ENCODE measurements at regions not wholly inside any gene's neighbourhood (a gene's known extent, or its start where the extent isn't known, plus 50 kb on each side); places are given as distances from the start of the nearest gene placed in this dataset.

DNA sequence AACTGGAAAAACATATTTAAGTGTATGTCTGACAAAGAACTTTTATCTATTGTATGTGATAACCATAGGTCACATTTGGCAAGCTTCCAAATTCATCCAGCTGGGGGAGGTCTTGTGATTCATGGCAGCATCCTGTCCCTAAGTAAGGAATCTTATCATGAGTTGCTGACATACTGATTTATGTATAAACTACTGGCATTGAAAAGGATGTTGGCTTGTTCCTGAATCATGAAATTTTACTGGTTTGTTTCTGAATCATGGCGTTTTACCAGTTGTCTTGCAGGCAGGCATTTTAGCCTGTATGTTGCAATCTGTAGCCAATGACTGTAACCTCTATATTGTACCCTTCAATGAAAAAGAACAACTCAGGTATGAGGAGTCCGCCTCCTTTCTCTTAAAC lies 244.8 kb downstream of the IPO8 start:
- H3K27ac ChIP-seq (ENCODE audit: low read length) = no peak overlapping the region
- no peak for TF ChIP-seq EZH2phosphoT487 (IDR thresholded peaks at IDR 0.05; ENCODE audit: low read depth)
- no peak for TF ChIP-seq CTCF (IDR thresholded peaks at IDR 0.05; ENCODE audit: low read depth, low read length)
- no peak overlapping the region for H3K9ac ChIP-seq (ENCODE audit: low read length)
- no peak overlapping the region for H3K4me2 ChIP-seq (ENCODE audit: low read length)
- H3K9me3 ChIP-seq (ENCODE audit: insufficient read depth, low read length) = no peaks in the 10 kb centered on the region; the same call in 1 of the 2 replicates
- no peaks in the 10 kb centered on the region for H3K36me3 ChIP-seq (replicated peaks; ENCODE audit: low read depth, low read length)
- no peaks in the 10 kb centered on the region for H3K79me2 ChIP-seq (ENCODE audit: low read length)
- H3K4me1 ChIP-seq (ENCODE audit: low read length) = no peaks in the 10 kb centered on the region
- no peaks in the 10 kb centered on the region for H3K27me3 ChIP-seq (ENCODE audit: low read depth, low read length)
- H3K4me3 ChIP-seq (ENCODE audit: low read length) = no peak overlapping the region
- H2AFZ ChIP-seq (ENCODE audit: low read depth, low read length) = no peak overlapping the region
- H4K20me1 ChIP-seq (ENCODE audit: insufficient read depth, low read length) = no peaks in the 10 kb centered on the region

DNA sequence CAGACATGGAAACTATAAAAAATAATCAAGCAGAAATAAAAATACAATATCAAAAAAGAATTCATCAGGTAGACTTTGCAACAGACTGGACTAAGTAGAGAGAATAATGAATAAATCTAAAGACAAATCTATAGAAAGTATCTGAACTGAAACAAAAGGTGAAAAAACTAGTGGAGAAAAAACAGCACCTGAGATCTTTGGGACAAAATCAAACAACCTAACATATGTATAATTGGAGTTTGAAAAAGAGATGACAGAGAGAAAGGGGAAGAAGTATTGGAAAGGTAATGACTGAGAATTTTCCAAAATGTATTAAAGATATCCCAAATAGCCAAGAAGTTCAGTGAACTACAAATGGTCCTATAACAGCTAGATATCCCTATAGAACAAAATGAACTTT lies 245.4 kb downstream of the IPO8 start:
- no peaks in the 10 kb centered on the region; the same call in 1 of the 2 replicates for H3K9me3 ChIP-seq (ENCODE audit: insufficient read depth, low read length)
- H3K9ac ChIP-seq (ENCODE audit: low read length) = no peak overlapping the region
- H3K27ac ChIP-seq (ENCODE audit: low read length) = no peak overlapping the region
- no peaks in the 10 kb centered on the region for H3K4me1 ChIP-seq (ENCODE audit: low read length)
- H3K4me3 ChIP-seq (ENCODE audit: low read length) = no peak overlapping the region
- no peaks in the 10 kb centered on the region for H3K36me3 ChIP-seq (replicated peaks; ENCODE audit: low read depth, low read length)
- H3K27me3 ChIP-seq (ENCODE audit: low read depth, low read length) = no peaks in the 10 kb centered on the region
- no peaks in the 10 kb centered on the region for H3K79me2 ChIP-seq (ENCODE audit: low read length)
- H2AFZ ChIP-seq (ENCODE audit: low read depth, low read length) = no peak overlapping the region
- H4K20me1 ChIP-seq (ENCODE audit: insufficient read depth, low read length) = no peaks in the 10 kb centered on the region
- TF ChIP-seq EZH2phosphoT487 (IDR thresholded peaks at IDR 0.05; ENCODE audit: low read depth) (no peak), CTCF (IDR thresholded peaks at IDR 0.05; ENCODE audit: low read depth, low read length) (no peak)
- no peak overlapping the region for H3K4me2 ChIP-seq (ENCODE audit: low read length)

- Histone ChIP-seq H4K20me1 (ENCODE audit: insufficient read depth, low read length) (no peaks in the 10 kb centered on the region), H3K27ac (ENCODE audit: low read length) (no peak overlapping the region), H3K9me3 (ENCODE audit: insufficient read depth, low read length) (no peaks in the 10 kb centered on the region; the same call in 1 of the 2 replicates), H3K36me3 (replicated peaks; ENCODE audit: low read depth, low read length) (no peaks in the 10 kb centered on the region), H3K79me2 (ENCODE audit: low read length) (no peaks in the 10 kb centered on the region), H3K4me1 (ENCODE audit: low read length) (no peaks in the 10 kb centered on the region), H3K4me2 (ENCODE audit: low read length) (no peak overlapping the region), H3K9ac (ENCODE audit: low read length) (no peak overlapping the region), H3K4me3 (ENCODE audit: low read length) (no peak overlapping the region), H3K27me3 (ENCODE audit: low read depth, low read length) (no peaks in the 10 kb centered on the region), H2AFZ (ENCODE audit: low read depth, low read length) (no peak overlapping the region)
- TF ChIP-seq EZH2phosphoT487 (IDR thresholded peaks at IDR 0.05; ENCODE audit: low read depth) (no peak), CTCF (IDR thresholded peaks at IDR 0.05; ENCODE audit: low read depth, low read length) (no peak)
Measured at GRCh38 chr12:30448038-30448437, 247.6 kb downstream of the IPO8 start.

GRCh38 chr12:30447061-30447750 lies 248.5 kb downstream of the IPO8 start:
- TF ChIP-seq EZH2phosphoT487 (IDR thresholded peaks at IDR 0.05; ENCODE audit: low read depth) = no peak
- no peaks in the 10 kb centered on the region for H3K27me3 ChIP-seq (ENCODE audit: low read depth, low read length)
- H3K36me3 ChIP-seq (replicated peaks; ENCODE audit: low read depth, low read length) = no peaks in the 10 kb centered on the region
- H2AFZ ChIP-seq (ENCODE audit: low read depth, low read length) = no peak overlapping the region
- no peaks in the 10 kb centered on the region for H4K20me1 ChIP-seq (ENCODE audit: insufficient read depth, low read length)
- H3K4me2 ChIP-seq (ENCODE audit: low read length) = no peak overlapping the region
- H3K9ac ChIP-seq (ENCODE audit: low read length) = no peak overlapping the region
- H3K4me3 ChIP-seq (ENCODE audit: low read length) = no peak overlapping the region
- H3K79me2 ChIP-seq (ENCODE audit: low read length) = no peaks in the 10 kb centered on the region
- no peaks in the 10 kb centered on the region for H3K4me1 ChIP-seq (ENCODE audit: low read length)
- no peak overlapping the region for H3K27ac ChIP-seq (ENCODE audit: low read length)
- no peaks in the 10 kb centered on the region; the same call in 1 of the 2 replicates for H3K9me3 ChIP-seq (ENCODE audit: insufficient read depth, low read length)

Data from OCI-LY3 (cell line).